Activated CD8-positive, alpha-beta T cell treated with anti-CD3 and anti-CD28 coated beads for 36 hours (primary cell): ENCODE measurements at regions not wholly inside any gene's neighbourhood (a gene's known extent, or its start where the extent isn't known, plus 50 kb on each side); places are given as distances from the start of the nearest gene placed in this dataset.

Experiments
- ATAC-seq: fragments of 200-7000 bp; cut with Tn5 transposase; one replicate; pipeline ENCODE4 v1.10.0; 2021; ENCODE audit warnings: mild to moderate bottlenecking, moderate library complexity
- CTCF ChIA-PET: fragments of 350-600 bp; sonication (Branson Sonifier 250); formaldehyde crosslinking; loops from one replicate; lab custom pipeline; 2021; ENCODE audit warnings: antibody characterized with exemption; lab: Charles Lee
- POLR2A ChIA-PET: fragments of 350-600 bp; sonication (Branson Sonifier 250); formaldehyde crosslinking; loops from one replicate; lab custom pipeline; 2021; ENCODE audit warnings: antibody characterized with exemption; lab: Charles Lee
- DNase-seq: peaks from one replicate; pipeline ENCODE4 v3.0.0-alpha.2; 2020
- H3K27ac Mint-ChIP-seq: one replicate; pipeline ENCODE4 v1.8.0; 2021; ENCODE audit warnings: mild to moderate bottlenecking, mixed read lengths
- H3K27me3 Mint-ChIP-seq: one replicate; pipeline ENCODE4 v1.8.0; 2021; ENCODE audit warnings: mixed read lengths
- H3K36me3 Mint-ChIP-seq: one replicate; pipeline ENCODE4 v1.8.0; 2021; ENCODE audit warnings: low read depth, mixed read lengths
- H3K4me1 Mint-ChIP-seq: one replicate; pipeline ENCODE4 v1.8.0; 2021; ENCODE audit warnings: low read depth, mixed read lengths
- H3K4me3 Mint-ChIP-seq: one replicate; pipeline ENCODE4 v1.8.0; 2021; ENCODE audit warnings: mild to moderate bottlenecking, moderate library complexity, mixed read lengths
- H3K9me3 Mint-ChIP-seq: one replicate; pipeline ENCODE4 v1.8.0; 2021; ENCODE audit warnings: mixed read lengths
- CTCF ChIP-seq: fragments of 200-600 bp; IDR thresholded peaks from one replicate; pipeline ENCODE4 v1.8.0; 2022; ENCODE audit warnings: antibody characterized with exemption, mild to moderate bottlenecking
- intact Hi-C: fragments of 100-400 bp; cut with micrococcal nuclease; formaldehyde crosslinking; loops from one replicate; pipeline ENCODE4 v1.10.0; 2022

GRCh38 chr18:73446502-73446901, 578.7 kb upstream of the NETO1 start:
- Mint-ChIP-seq H3K27me3 (no peaks in the 10 kb centered on the region), H3K36me3 (no peaks in the 10 kb centered on the region), H3K9me3 (peaks cover 2% of the 10 kb centered on the region), H3K4me1 (no peaks in the 10 kb centered on the region), H3K4me3 (no peak overlapping the region), H3K27ac (no peak overlapping the region)
- ChIA-PET CTCF (no interaction called here), POLR2A (interaction anchor here (0.6 kb wide), 1 partner anchor 831 kb away, joined by 3 read pairs; no protein-coding TSS in a partner anchor)
- no peak for TF ChIP-seq CTCF
- no peak for DNase-seq
- intact Hi-C loops: no loop called here
- no peak for ATAC-seq

- DNase-seq: no peak
- no peak for ATAC-seq
- Mint-ChIP-seq H3K9me3 (no peaks in the 10 kb centered on the region), H3K4me1 (no peaks in the 10 kb centered on the region), H3K4me3 (no peak overlapping the region), H3K27me3 (no peaks in the 10 kb centered on the region), H3K36me3 (no peaks in the 10 kb centered on the region), H3K27ac (no peak overlapping the region)
- intact Hi-C loops: no loop called here
- no peak for TF ChIP-seq CTCF
- ChIA-PET CTCF (no interaction called here), POLR2A (no interaction called here)
Observed at GRCh38 chr18:73431620-73432019, 563.8 kb upstream of the NETO1 start.

GRCh38 chr18:73421010-73421409, 553.2 kb upstream of the NETO1 start:
- DNase-seq (no peak), ATAC-seq (no peak)
- intact Hi-C loops: no loop called here
- ChIA-PET CTCF (no interaction called here), POLR2A (no interaction called here)
- Mint-ChIP-seq H3K9me3 (peaks cover 2% of the 10 kb centered on the region), H3K4me3 (no peak overlapping the region), H3K36me3 (no peaks in the 10 kb centered on the region), H3K27me3 (no peaks in the 10 kb centered on the region), H3K27ac (no peak overlapping the region), H3K4me1 (no peaks in the 10 kb centered on the region)
- TF ChIP-seq CTCF: no peak

GRCh38 chr18:73419531-73419930, 551.7 kb upstream of the NETO1 start:
- intact Hi-C loops: no loop called here
- DNase-seq: no peak
- POLR2A ChIA-PET: no interaction called here
- no peak for ATAC-seq
- peaks cover 2% of the 10 kb centered on the region for H3K9me3 Mint-ChIP-seq
- no peak for TF ChIP-seq CTCF
- H3K27me3 Mint-ChIP-seq: no peaks in the 10 kb centered on the region
- no peaks in the 10 kb centered on the region for H3K4me1 Mint-ChIP-seq
- H3K4me3 Mint-ChIP-seq: no peak overlapping the region
- H3K36me3 Mint-ChIP-seq: no peaks in the 10 kb centered on the region
- CTCF ChIA-PET: no interaction called here
- no peak overlapping the region for H3K27ac Mint-ChIP-seq

- Mint-ChIP-seq H3K27ac (no peak overlapping the region), H3K9me3 (no peaks in the 10 kb centered on the region), H3K4me1 (no peaks in the 10 kb centered on the region), H3K4me3 (no peak overlapping the region), H3K36me3 (no peaks in the 10 kb centered on the region), H3K27me3 (no peaks in the 10 kb centered on the region)
- TF ChIP-seq CTCF: no peak
- ChIA-PET CTCF (no interaction called here), POLR2A (no interaction called here)
- DNase-seq: no peak
- intact Hi-C loops: no loop called here
- ATAC-seq: no peak
Observed at GRCh38 chr18:73414598-73414997, 546.8 kb upstream of the NETO1 start.
